GM18873 (cell line): ENCODE measurements at regions not wholly inside any gene's neighbourhood (a gene's known extent, or its start where the extent isn't known, plus 50 kb on each side); places are given as distances from the start of the nearest gene placed in this dataset.
"Not testable (repeated sequence)": the region's sequence is repeated elsewhere in the genome, so short reads cannot be mapped to it uniquely, and the experiment has no call there.

Experiments
- ATAC-seq: cut with Tn5 transposase; IDR thresholded peaks from one replicate; pipeline ENCODE4 v1.9.1; 2021; ENCODE audit warnings: mild to moderate bottlenecking, moderate library complexity, moderate number of reproducible peaks; ENCODE audit not compliant: unreplicated experiment, low FRiP score

- ATAC-seq = no peak
These were observed 300.2 kb upstream of the VCX start for GRCh38 chrX:7542587-7543380.

- no peak for ATAC-seq
These were observed 320.1 kb upstream of the VCX start for GRCh38 chrX:7522860-7523259.

GRCh38 chrX:7515681-7516413 is 327.1 kb upstream of the VCX start:
- ATAC-seq = no peak

- ATAC-seq = no peak
These were observed 327.9 kb upstream of the VCX start for GRCh38 chrX:7514871-7515599.

GRCh38 chrX:7512845-7513244 is 330.1 kb upstream of the VCX start:
- no peak for ATAC-seq

- no peak for ATAC-seq
These were observed 339.7 kb upstream of the VCX start for GRCh38 chrX:7503251-7503650.

- no peak for ATAC-seq
These were observed 342.6 kb upstream of the VCX start for GRCh38 chrX:7500386-7500785.

GRCh38 chrX:7486505-7486904 is 338.6 kb upstream of the PUDP start:
- no peak for ATAC-seq

GRCh38 chrX:7485061-7485460 is 337.1 kb upstream of the PUDP start:
- no peak for ATAC-seq

GRCh38 chrX:7480721-7481120 is 332.8 kb upstream of the PUDP start:
- no peak for ATAC-seq

- ATAC-seq = no peak
These were observed 314.2 kb upstream of the PUDP start for GRCh38 chrX:7462110-7462509.

GRCh38 chrX:7461051-7461450 is 313.1 kb upstream of the PUDP start:
- ATAC-seq = not testable (repeated sequence)

GRCh38 chrX:7447801-7448499 is 300.0 kb upstream of the PUDP start:
- ATAC-seq = no peak

- ATAC-seq = no peak
These were observed 298.9 kb upstream of the PUDP start for GRCh38 chrX:7446815-7447214.

GRCh38 chrX:7444967-7445366 is 297.0 kb upstream of the PUDP start:
- ATAC-seq = no peak

- ATAC-seq = no peak
These were observed 293.6 kb upstream of the PUDP start for GRCh38 chrX:7441586-7441985.

GRCh38 chrX:7435822-7436221 is 287.9 kb upstream of the PUDP start:
- ATAC-seq = no peak

GRCh38 chrX:7432901-7433300 is 284.9 kb upstream of the PUDP start:
- ATAC-seq = no peak

GRCh38 chrX:7420717-7421116 is 272.8 kb upstream of the PUDP start:
- ATAC-seq = no peak

- ATAC-seq = no peak
These were observed 266.8 kb upstream of the PUDP start for GRCh38 chrX:7414753-7415152.

GRCh38 chrX:7412840-7413239 is 264.9 kb upstream of the PUDP start:
- no peak for ATAC-seq
